Right lobe of liver (tissue), 6 donors: ENCODE measurements at regions not wholly inside any gene's neighbourhood (a gene's known extent, or its start where the extent isn't known, plus 50 kb on each side); places are given as distances from the start of the nearest gene placed in this dataset.
"Not testable (repeated sequence)": the region's sequence is repeated elsewhere in the genome, so short reads cannot be mapped to it uniquely, and the experiment has no call there.

Source experiments
- ATAC-seq, 4 donors: fragments of 200-7000 bp; cut with Tn5 transposase; one replicate each; pipeline ENCODE4 v1.9.1; 2020; ENCODE audit warnings: mild to moderate bottlenecking in 4 of 4, moderate library complexity in 4 of 4
- DNase-seq, 3 donors: peaks; one replicate each; pipeline ENCODE4 v3.0.0-alpha.2; 2020
- H3K27ac ChIP-seq, 3 donors: fragments of 200-600 bp; one replicate each; pipeline ENCODE4 v1.8.0; 2022
- H3K27me3 ChIP-seq, 2 donors: fragments of 200-600 bp; one replicate each; pipeline ENCODE4 v1.8.0; 2022
- H3K36me3 ChIP-seq, 4 donors: fragments of 200-600 bp; sonication (generic) in 1 of 4; one replicate each; pipeline versions ENCODE4 v1.5.1 to v1.8.0; 2017 to 2022; ENCODE audit warnings: control low read depth in 1 of 4
- H3K4me1 ChIP-seq, 4 donors: fragments of 200-600 bp; sonication (generic) in 1 of 4; one replicate each; pipeline versions ENCODE4 v1.5.1 to v1.8.0; 2017 to 2022; ENCODE audit warnings: control low read depth in 1 of 4
- H3K4me3 ChIP-seq, 3 donors: fragments of 200-600 bp; one replicate each; pipeline ENCODE4 v1.8.0; 2022
- H3K9me3 ChIP-seq, 4 donors: fragments of 200-600 bp; sonication (generic) in 1 of 4; one replicate each; pipeline versions ENCODE4 v1.5.1 to v1.8.0; 2017 to 2022; ENCODE audit warnings: control low read depth in 1 of 4
- CTCF ChIP-seq, 4 donors: fragments of 200-600 bp in 3 of 4; fragments of 450-650 bp in 1 of 4; IDR thresholded peaks; one replicate each; pipeline versions ENCODE4 v1.5.1 to v1.8.0; 2016 to 2022; ENCODE audit warnings: antibody characterized with exemption in 4 of 4, mild to moderate bottlenecking in 2 of 4
- POLR2A ChIP-seq: fragments of 450-650 bp; IDR thresholded peaks from one replicate; pipeline ENCODE4 v1.6.1; 2017; ENCODE audit warnings: antibody characterized with exemption, mild to moderate bottlenecking
- WGBS: methylation state at CpG from one replicate; pipeline ENCODE4 v1.1.6; 2018; ENCODE audit warnings: low coverage, low lambda C conversion rate; ENCODE audit not compliant: insufficient coverage; ENCODE audit errors: missing lambda C conversion rate; 5-methylcytosine and 5-hydroxymethylcytosine counted together
- intact Hi-C, 2 donors: fragments of 100-400 bp; cut with DNase I; formaldehyde crosslinking; loops; one replicate each; pipeline versions ENCODE4 v1.11.2 to v1.14.1; 2022
- donor health status: DM: no; HTN: yes; CAD: no.
- donor health status: DM: no; HTN: no; CAD: no.
- donor health status: DM: no; HTN: no; CAD: no.
- donor health status: DM: no; HTN: yes; CAD: no.
- donor health status: DM: no; HTN: yes; CAD: no.

- ATAC-seq (no peak), DNase-seq (no peak)
- no peaks in the 10 kb centered on the region for H3K4me1 ChIP-seq
- TF ChIP-seq CTCF (IDR thresholded peaks at IDR 0.05) (no peak), POLR2A (no peak)
- H3K27me3 ChIP-seq: no peaks in the 10 kb centered on the region
- H3K4me3 ChIP-seq: no peak overlapping the region
- H3K36me3 ChIP-seq: no peaks in the 10 kb centered on the region
- H3K9me3 ChIP-seq: no peaks in the 10 kb centered on the region
- intact Hi-C loops: no loop called here
- H3K27ac ChIP-seq: no peak overlapping the region
Measured at GRCh38 chr5:27748847-27749246, 710.5 kb upstream of the CDH9 start.

GRCh38 chr5:27743383-27743979, 705.1 kb upstream of the CDH9 start:
- H3K4me1 ChIP-seq, H3K4me3 ChIP-seq, DNase-seq, H3K27ac ChIP-seq, ATAC-seq, H3K36me3 ChIP-seq, H3K9me3 ChIP-seq, H3K27me3 ChIP-seq, intact Hi-C loops: not testable (repeated sequence)
- WGBS: 83% methylated on average over 1 of the region's 35 CpGs

GRCh38 chr5:27742805-27743204, 704.4 kb upstream of the CDH9 start:
- Histone ChIP-seq H3K27me3 (no peaks in the 10 kb centered on the region), H3K27ac (no peak overlapping the region), H3K9me3 (no peaks in the 10 kb centered on the region), H3K4me3 (no peak overlapping the region), H3K4me1 (no peaks in the 10 kb centered on the region), H3K36me3 (no peaks in the 10 kb centered on the region)
- TF ChIP-seq POLR2A (no peak), CTCF (IDR thresholded peaks at IDR 0.05) (no peak)
- ATAC-seq: no peak
- DNase-seq: no peak
- 67% methylated on average over 4 of the region's 6 CpGs for WGBS
- intact Hi-C loops: no loop called here

- Histone ChIP-seq H3K4me1 (no peaks in the 10 kb centered on the region), H3K36me3 (no peaks in the 10 kb centered on the region), H3K9me3 (no peaks in the 10 kb centered on the region), H3K27ac (no peak overlapping the region), H3K4me3 (no peak overlapping the region), H3K27me3 (no peaks in the 10 kb centered on the region)
- TF ChIP-seq CTCF (IDR thresholded peaks at IDR 0.05): no peak
- DNase-seq (no peak), ATAC-seq (no peak)
- WGBS: 54% methylated on average over 1 of the region's 1 CpG
- intact Hi-C loops: no loop called here
Measured at GRCh38 chr5:27734838-27735237, 696.5 kb upstream of the CDH9 start.

GRCh38 chr5:27733237-27733636, 694.9 kb upstream of the CDH9 start:
- H3K27me3 ChIP-seq: no peaks in the 10 kb centered on the region
- TF ChIP-seq CTCF (IDR thresholded peaks at IDR 0.05): no peak
- TF ChIP-seq POLR2A: no peak
- intact Hi-C loops: no loop called here
- no peak for DNase-seq
- no peaks in the 10 kb centered on the region for H3K36me3 ChIP-seq
- no peak for ATAC-seq
- H3K4me3 ChIP-seq: no peak overlapping the region
- H3K9me3 ChIP-seq: no peaks in the 10 kb centered on the region
- H3K27ac ChIP-seq: no peak overlapping the region
- H3K4me1 ChIP-seq: no peaks in the 10 kb centered on the region
